ENCODE measurements at regions not wholly inside any gene's neighbourhood (a gene's known extent, or its start where the extent isn't known, plus 50 kb on each side); places are given as distances from the start of the nearest gene placed in this dataset.
"Not testable (repeated sequence)": the region's sequence is repeated elsewhere in the genome, so short reads cannot be mapped to it uniquely, and the experiment has no call there.

- no peaks in the 10 kb centered on the region for H3K27me3 ChIP-seq
- TF ChIP-seq CTCF (IDR thresholded peaks at IDR 0.05) = no peak
- no peaks in the 10 kb centered on the region for H3K36me3 ChIP-seq
- no peak overlapping the region for H3K4me3 ChIP-seq
- H3K4me1 ChIP-seq = no peaks in the 10 kb centered on the region
- no peak overlapping the region for H3K27ac ChIP-seq
- H3K9me3 ChIP-seq = peaks cover 0 to 7% of the 10 kb centered on the region in 2 donors
- no peak for DNase-seq (ENCODE audit: low spot score)
Observed at GRCh38 chr16:52114379-52114778, 432.6 kb downstream of the TOX3 start.

- Histone ChIP-seq H3K36me3 (no peaks in the 10 kb centered on the region), H3K4me1 (no peaks in the 10 kb centered on the region), H3K9me3 (peaks cover 0 to 2% of the 10 kb centered on the region in 2 donors), H3K27me3 (no peaks in the 10 kb centered on the region), H3K4me3 (no peak overlapping the region), H3K27ac (no peak overlapping the region)
- no peak for TF ChIP-seq CTCF (IDR thresholded peaks at IDR 0.05)
- no peak for DNase-seq (ENCODE audit: low spot score)
Observed at GRCh38 chr16:52113533-52114183, 433.3 kb downstream of the TOX3 start.

GRCh38 chr16:52104993-52105392, 441.9 kb downstream of the TOX3 start:
- not testable (repeated sequence) for DNase-seq (ENCODE audit: low spot score); H3K9me3 ChIP-seq; H3K4me3 ChIP-seq; H3K4me1 ChIP-seq; H3K36me3 ChIP-seq; H3K27ac ChIP-seq; H3K27me3 ChIP-seq

- Histone ChIP-seq H3K36me3 (no peaks in the 10 kb centered on the region), H3K9me3 (no peaks in the 10 kb centered on the region), H3K27ac (no peak overlapping the region), H3K4me3 (no peak overlapping the region), H3K27me3 (no peaks in the 10 kb centered on the region), H3K4me1 (no peaks in the 10 kb centered on the region)
- TF ChIP-seq CTCF (IDR thresholded peaks at IDR 0.05) = no peak
- no peak for DNase-seq (ENCODE audit: low spot score)
Observed at GRCh38 chr16:52103791-52104190, 443.2 kb downstream of the TOX3 start.

GRCh38 chr16:52101246-52101645, 445.7 kb downstream of the TOX3 start:
- no peaks in the 10 kb centered on the region for H3K27me3 ChIP-seq
- no peaks in the 10 kb centered on the region for H3K4me1 ChIP-seq
- H3K36me3 ChIP-seq = no peaks in the 10 kb centered on the region
- no peak overlapping the region for H3K4me3 ChIP-seq
- no peaks in the 10 kb centered on the region for H3K9me3 ChIP-seq
- no peak overlapping the region for H3K27ac ChIP-seq
- TF ChIP-seq CTCF (IDR thresholded peaks at IDR 0.05) = no peak
- DNase-seq (ENCODE audit: low spot score) = no peak

- H3K4me1 ChIP-seq = no peaks in the 10 kb centered on the region
- TF ChIP-seq CTCF (IDR thresholded peaks at IDR 0.05) = no peak
- no peaks in the 10 kb centered on the region for H3K36me3 ChIP-seq
- H3K9me3 ChIP-seq = no peaks in the 10 kb centered on the region
- H3K4me3 ChIP-seq = no peak overlapping the region
- H3K27me3 ChIP-seq = no peaks in the 10 kb centered on the region
- DNase-seq (ENCODE audit: low spot score) = no peak
- H3K27ac ChIP-seq = no peak overlapping the region
Observed at GRCh38 chr16:52099382-52099781, 447.6 kb downstream of the TOX3 start.
